BE2C (cell line): ENCODE measurements at regions not wholly inside any gene's neighbourhood (a gene's known extent, or its start where the extent isn't known, plus 50 kb on each side); places are given as distances from the start of the nearest gene placed in this dataset.

ENCODE experiments used
- DNase-seq: peaks from one replicate; pipeline ENCODE4 v3.0.0-alpha.2; 2020
- H3K27me3 ChIP-seq: fragments of 250-450 bp; sonication (Bioruptor Pico); 2 replicates; pipeline ENCODE4 v1.5.1; 2020; ENCODE audit warnings: mild to moderate bottlenecking
- H3K36me3 ChIP-seq: fragments of 250-450 bp; sonication (Bioruptor Pico); 2 replicates; pipeline ENCODE4 v1.5.1; 2020; ENCODE audit warnings: mild to moderate bottlenecking
- H3K4me1 ChIP-seq: fragments of 250-450 bp; sonication (Bioruptor Pico); 2 replicates; pipeline ENCODE4 v1.5.1; 2020
- H3K4me3 ChIP-seq: 2 replicates; pipeline ENCODE4 v1.5.1; 2011; ENCODE audit warnings: low read depth, low read length
- H3K9me3 ChIP-seq: fragments of 250-450 bp; sonication (Bioruptor Pico); 2 replicates; pipeline ENCODE4 v1.5.1; 2020
- TF ChIP-seq, protein P1 (sequence below): IDR thresholded peaks from 2 replicates; pipeline ENCODE4 v1.5.1; 2012; ENCODE audit warnings: mild to moderate bottlenecking, low read depth, low read length

DNA sequence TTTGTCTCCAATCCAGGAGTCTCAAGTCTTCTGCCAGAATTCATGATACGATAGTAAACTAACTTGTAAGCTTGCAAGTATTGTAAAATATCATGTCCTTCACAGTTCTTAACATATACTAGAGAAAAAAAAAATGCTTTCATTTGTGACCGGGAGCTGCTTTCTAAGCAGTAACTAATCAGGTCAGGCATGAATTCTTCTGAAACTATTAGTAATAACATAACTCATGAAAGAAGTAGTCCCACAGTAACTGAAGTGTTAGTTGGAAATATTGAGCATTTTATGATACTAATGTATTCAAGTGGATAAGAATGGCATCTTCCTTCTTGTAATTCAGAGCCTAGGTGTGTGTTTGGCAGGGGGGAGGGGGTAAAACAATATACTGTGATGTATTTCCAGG is 665.6 kb downstream of the DNAJB9 start:
- TF ChIP-seq, protein P1, sequence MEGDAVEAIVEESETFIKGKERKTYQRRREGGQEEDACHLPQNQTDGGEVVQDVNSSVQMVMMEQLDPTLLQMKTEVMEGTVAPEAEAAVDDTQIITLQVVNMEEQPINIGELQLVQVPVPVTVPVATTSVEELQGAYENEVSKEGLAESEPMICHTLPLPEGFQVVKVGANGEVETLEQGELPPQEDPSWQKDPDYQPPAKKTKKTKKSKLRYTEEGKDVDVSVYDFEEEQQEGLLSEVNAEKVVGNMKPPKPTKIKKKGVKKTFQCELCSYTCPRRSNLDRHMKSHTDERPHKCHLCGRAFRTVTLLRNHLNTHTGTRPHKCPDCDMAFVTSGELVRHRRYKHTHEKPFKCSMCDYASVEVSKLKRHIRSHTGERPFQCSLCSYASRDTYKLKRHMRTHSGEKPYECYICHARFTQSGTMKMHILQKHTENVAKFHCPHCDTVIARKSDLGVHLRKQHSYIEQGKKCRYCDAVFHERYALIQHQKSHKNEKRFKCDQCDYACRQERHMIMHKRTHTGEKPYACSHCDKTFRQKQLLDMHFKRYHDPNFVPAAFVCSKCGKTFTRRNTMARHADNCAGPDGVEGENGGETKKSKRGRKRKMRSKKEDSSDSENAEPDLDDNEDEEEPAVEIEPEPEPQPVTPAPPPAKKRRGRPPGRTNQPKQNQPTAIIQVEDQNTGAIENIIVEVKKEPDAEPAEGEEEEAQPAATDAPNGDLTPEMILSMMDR, result no peak

DNA sequence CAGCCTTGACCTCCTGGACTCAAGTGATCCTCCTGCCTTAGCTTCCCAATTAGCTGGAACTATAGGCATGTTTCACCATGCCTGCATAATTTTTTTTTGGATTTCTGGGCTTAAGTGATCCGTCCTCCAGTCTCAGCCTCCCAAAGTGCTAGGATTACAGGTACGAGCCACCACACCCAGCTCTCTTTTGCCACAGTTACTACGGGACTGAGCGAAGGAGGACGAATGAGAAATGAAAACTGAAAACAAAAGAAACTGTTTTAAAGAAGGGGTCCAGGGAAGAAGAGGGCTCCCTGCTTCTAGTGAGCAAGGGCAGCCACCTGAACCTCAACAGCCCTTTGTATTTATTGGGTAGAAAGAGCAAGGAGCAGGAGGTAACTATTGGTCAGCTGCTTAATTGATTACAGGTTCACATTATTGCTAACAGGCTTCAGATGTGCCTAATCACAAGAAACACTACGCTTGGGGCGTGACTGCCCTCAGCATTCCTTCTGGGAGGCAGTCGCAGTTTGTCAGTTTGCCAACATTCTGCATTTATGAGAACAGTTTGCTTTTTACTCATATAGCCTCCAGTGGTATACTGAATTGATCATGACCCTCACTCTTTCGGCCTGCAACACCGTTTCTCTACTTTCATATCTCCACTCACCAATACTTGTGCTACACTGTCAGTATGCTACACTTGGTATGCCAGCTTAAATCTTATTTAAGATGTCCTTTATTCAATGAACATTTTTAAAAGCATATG is 676.8 kb downstream of the DNAJB9 start:
- Histone ChIP-seq H3K27me3 (no peaks in the 10 kb centered on the region), H3K9me3 (no peaks in the 10 kb centered on the region), H3K36me3 (no peaks in the 10 kb centered on the region), H3K4me1 (no peaks in the 10 kb centered on the region), H3K4me3 (no peak overlapping the region)
- no peak for DNase-seq
- TF ChIP-seq, protein P1, result no peak

More for the DNA sequence above, 665.6 kb downstream of the DNAJB9 start:
- no peaks in the 10 kb centered on the region for H3K36me3 ChIP-seq
- no peak for DNase-seq
- no peaks in the 10 kb centered on the region for H3K9me3 ChIP-seq
- no peaks in the 10 kb centered on the region for H3K4me1 ChIP-seq
- H3K4me3 ChIP-seq, result no peak overlapping the region
- H3K27me3 ChIP-seq, result no peaks in the 10 kb centered on the region

DNA sequence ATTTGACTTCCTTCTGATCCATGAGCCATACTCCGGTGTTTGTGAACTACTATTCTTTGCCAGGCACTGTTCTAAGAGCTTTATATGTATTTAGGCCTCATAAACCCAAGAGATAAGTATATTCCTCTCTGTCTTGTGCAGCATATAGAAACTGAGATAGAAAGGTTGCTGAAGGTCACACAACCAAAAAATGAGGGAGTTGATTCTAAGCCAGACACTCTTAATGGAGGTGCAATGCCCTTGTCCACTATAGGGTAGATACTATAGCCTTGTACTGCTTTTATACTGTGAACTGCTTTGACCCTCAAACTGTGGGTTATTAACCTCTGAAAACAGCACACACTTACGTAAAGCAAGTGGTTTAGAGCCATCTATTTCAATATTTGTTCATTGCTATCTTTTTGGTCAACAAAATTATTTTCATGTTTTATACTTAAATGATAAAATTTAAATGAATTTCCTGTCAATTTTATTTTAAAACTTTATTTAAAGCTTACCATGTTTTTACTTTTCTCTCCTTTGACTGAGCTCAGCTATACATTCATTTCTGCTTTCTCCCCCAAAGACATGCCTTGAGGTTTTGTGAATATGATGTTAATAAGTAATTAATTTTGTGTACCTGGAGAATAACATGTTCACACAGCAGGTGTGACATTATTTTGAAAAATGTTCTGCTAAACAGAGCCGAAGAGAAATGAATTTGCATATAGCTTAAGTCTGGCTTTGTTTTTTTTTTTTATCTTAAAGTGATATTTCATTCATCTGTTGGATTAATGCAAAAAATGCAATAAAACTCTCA is 687.3 kb downstream of the DNAJB9 start:
- Histone ChIP-seq H3K36me3 (no peaks in the 10 kb centered on the region), H3K4me3 (no peak overlapping the region), H3K4me1 (no peaks in the 10 kb centered on the region), H3K27me3 (no peaks in the 10 kb centered on the region), H3K9me3 (no peaks in the 10 kb centered on the region)
- DNase-seq, result no peak
- TF ChIP-seq, protein P1, result no peak

DNA sequence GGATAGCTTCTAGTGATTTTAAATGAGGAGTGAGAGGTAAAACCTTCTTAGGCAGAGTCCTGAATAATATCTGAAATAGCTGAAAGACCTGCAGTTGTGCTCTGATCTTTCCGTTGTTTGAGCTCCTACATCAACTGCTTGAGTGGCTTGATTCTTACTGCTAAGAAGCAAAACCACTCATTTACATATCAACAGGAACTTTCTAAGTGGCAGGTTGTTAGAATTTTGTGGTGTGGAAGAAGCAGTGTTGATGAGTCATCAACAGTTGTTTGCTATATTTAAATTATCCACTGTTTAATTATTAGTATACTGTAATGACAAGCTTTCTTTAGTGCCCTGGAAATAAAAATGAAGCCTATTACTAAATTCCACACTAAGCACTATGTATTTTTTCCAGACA is 689.5 kb downstream of the DNAJB9 start:
- TF ChIP-seq, protein P1, result no peak
- no peak for DNase-seq
- no peaks in the 10 kb centered on the region for H3K36me3 ChIP-seq

DNA sequence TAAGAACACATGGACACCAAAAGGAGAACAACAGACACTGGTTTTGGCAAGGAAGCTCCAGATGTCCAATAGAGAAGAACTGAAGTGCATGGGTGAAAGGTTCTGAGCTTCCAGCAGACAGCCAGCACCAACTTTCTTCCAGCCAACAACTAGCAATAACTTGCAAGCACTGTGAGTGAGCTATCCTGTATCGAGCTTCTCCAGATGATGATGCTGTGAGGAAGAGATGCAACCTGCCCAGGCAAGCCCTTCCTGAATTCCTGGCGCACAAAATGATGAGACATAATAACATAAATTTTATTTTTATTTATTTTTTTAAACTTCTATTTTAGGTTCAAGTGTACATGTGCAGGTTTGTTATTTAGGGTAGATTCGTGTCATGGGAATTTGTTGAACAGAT is 692.1 kb downstream of the DNAJB9 start:
- Histone ChIP-seq H3K9me3 (no peaks in the 10 kb centered on the region), H3K4me3 (no peak overlapping the region), H3K27me3 (no peaks in the 10 kb centered on the region), H3K36me3 (no peaks in the 10 kb centered on the region), H3K4me1 (no peaks in the 10 kb centered on the region)
- DNase-seq, result no peak
- TF ChIP-seq, protein P1, result no peak

More for the DNA sequence above, 689.5 kb downstream of the DNAJB9 start:
- Histone ChIP-seq H3K4me1 (no peaks in the 10 kb centered on the region), H3K4me3 (no peak overlapping the region), H3K27me3 (no peaks in the 10 kb centered on the region), H3K9me3 (no peaks in the 10 kb centered on the region)

GRCh38 chr7:109266610-109267009 is 696.9 kb downstream of the DNAJB9 start:
- no peaks in the 10 kb centered on the region for H3K4me1 ChIP-seq
- H3K27me3 ChIP-seq, result no peaks in the 10 kb centered on the region
- no peaks in the 10 kb centered on the region for H3K36me3 ChIP-seq
- no peak overlapping the region for H3K4me3 ChIP-seq
- DNase-seq, result no peak
- H3K9me3 ChIP-seq, result no peaks in the 10 kb centered on the region
- TF ChIP-seq, protein P1, result no peak
